BJ (cell line): ENCODE measurements at regions not wholly inside any gene's neighbourhood (a gene's known extent, or its start where the extent isn't known, plus 50 kb on each side); places are given as distances from the start of the nearest gene placed in this dataset.

Source experiments
- CTCF ChIA-PET: fragments of 350-600 bp; formaldehyde crosslinking; extraction: SDS; loops from one replicate; lab custom pipeline; 2021; ENCODE audit warnings: antibody characterized with exemption, inconsistent platforms; lab: Yijun Ruan, JAX
- POLR2A ChIA-PET: fragments of 300-600 bp; sonication (Branson Sonifier 250); formaldehyde crosslinking; extraction: SDS; loops from one replicate; lab custom pipeline; 2021; ENCODE audit warnings: antibody characterized with exemption; lab: Charles Lee
- DNase-seq: peaks from one replicate; pipeline ENCODE4 v3.0.0-alpha.2; 2011; ENCODE audit warnings: low read depth
- H3K27me3 ChIP-seq: 2 replicates; pipeline ENCODE4 v1.6.0; 2011; ENCODE audit warnings: low read length; ENCODE audit not compliant: control insufficient read depth, insufficient read depth
- H3K36me3 ChIP-seq: 2 replicates; pipeline ENCODE4 v1.5.1; 2011; ENCODE audit warnings: low read length; ENCODE audit not compliant: control insufficient read depth, insufficient read depth
- H3K4me3 ChIP-seq: 2 replicates; pipeline ENCODE4 v1.5.1; 2011; ENCODE audit warnings: low read depth, mild to moderate bottlenecking, control low read depth, low read length
- CTCF ChIP-seq: IDR thresholded peaks from 2 replicates; pipeline ENCODE4 v1.5.1; 2011; ENCODE audit warnings: low read depth, mild to moderate bottlenecking, control low read depth, inconsistent platforms, low read length, moderate library complexity; ENCODE audit not compliant: insufficient read depth

DNA sequence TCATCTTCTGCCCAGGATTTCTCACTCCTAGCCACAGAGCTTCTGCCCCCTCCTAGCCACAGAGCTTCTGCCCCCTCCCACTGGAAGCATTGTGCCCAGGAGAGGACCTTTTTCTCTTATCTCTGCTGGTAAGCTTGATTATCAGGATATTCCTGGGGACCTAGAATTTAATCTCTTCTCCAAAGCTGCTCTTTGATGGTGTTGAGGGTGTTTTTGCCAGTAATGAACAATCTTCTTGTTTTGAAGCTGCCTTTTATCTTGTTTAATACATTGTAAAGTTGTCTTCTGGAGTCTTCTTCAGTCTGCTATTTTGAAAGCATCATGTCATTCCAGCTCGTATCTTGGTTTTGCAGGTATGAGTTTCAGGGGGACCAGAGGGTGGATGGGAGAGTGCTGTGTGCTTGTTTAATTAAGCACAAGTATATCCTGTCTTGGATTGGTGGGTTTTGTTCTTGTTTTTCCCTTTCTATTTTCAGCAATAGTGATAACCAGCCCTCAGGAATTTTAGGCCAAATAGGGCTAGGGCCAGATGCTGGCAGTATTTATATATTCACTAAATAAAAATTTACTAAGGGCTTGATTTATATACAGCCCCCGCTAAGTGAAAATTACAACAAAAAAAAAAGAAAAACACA, 214.0 kb upstream of the DMRT1 start:
- ChIA-PET CTCF (interaction anchor here (1.1 to 1.3 kb wide), 2 partner anchors 56 to 70 kb away, joined by 3 read pairs; no protein-coding TSS in a partner anchor), POLR2A (no interaction called here)
- no peak for TF ChIP-seq CTCF
- no peaks in the 10 kb centered on the region for H3K27me3 ChIP-seq
- H3K4me3 ChIP-seq = no peak overlapping the region
- no peak for DNase-seq
- no peaks in the 10 kb centered on the region for H3K36me3 ChIP-seq

- DNase-seq = no peak
- Histone ChIP-seq H3K4me3 (no peak overlapping the region), H3K27me3 (no peaks in the 10 kb centered on the region), H3K36me3 (no peaks in the 10 kb centered on the region)
- TF ChIP-seq CTCF = no peak
- ChIA-PET POLR2A (no interaction called here), CTCF (no interaction called here)
Observed at GRCh38 chr9:629146-629545, 212.4 kb upstream of the DMRT1 start.

DNA sequence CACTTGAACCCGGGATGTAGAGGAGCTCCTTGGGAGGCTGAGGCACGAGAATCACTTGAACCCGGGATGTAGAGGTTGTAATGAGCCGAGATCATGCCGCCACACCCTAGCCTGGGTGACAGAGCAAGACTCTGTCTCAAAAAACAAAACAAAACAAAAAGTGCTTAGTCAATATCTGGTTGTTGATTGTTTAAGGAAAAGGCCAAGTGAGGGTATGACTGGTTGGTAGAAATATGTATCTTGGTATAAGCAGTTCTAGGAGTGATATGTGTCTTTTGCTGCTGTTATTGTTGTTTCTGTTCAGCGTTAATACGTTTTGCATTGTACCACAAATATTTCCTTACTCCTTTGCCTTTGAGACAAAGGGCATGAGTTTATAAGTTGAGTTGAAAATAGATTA, 210.7 kb upstream of the DMRT1 start:
- POLR2A ChIA-PET = no interaction called here
- H3K27me3 ChIP-seq = no peaks in the 10 kb centered on the region
- H3K4me3 ChIP-seq = no peak overlapping the region
- CTCF ChIA-PET = no interaction called here
- no peak for TF ChIP-seq CTCF
- no peaks in the 10 kb centered on the region for H3K36me3 ChIP-seq
- DNase-seq = no peak

DNA sequence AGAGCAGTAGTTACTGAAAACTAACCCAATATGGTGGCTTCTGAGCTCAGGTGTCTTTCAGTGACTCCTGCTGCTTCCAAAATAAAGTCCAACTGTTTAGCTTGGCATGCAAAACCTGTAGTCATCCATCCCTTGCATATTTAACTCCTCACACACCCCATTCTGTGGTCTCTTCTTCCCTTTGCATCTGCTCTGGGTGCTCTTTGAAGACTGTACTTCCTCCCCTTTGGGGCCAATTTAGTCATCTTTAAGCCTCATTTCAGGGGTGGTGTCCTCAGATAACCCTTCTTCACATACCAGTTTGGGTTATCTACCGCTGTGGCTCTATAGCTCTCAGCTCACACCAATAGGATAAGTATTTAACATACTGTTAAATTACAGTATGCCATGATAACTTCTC, 209.9 kb upstream of the DMRT1 start:
- Histone ChIP-seq H3K27me3 (no peaks in the 10 kb centered on the region), H3K4me3 (no peak overlapping the region), H3K36me3 (no peaks in the 10 kb centered on the region)
- no peak for DNase-seq
- ChIA-PET CTCF (interaction anchor here (0.9 kb wide), 1 partner anchor 62 kb away, joined by 3 read pairs; no protein-coding TSS in a partner anchor), POLR2A (no interaction called here)
- TF ChIP-seq CTCF = no peak

GRCh38 chr9:633461-633860, 208.0 kb upstream of the DMRT1 start:
- ChIA-PET POLR2A (no interaction called here), CTCF (interaction anchor here (0.6 kb wide), 1 partner anchor 371 kb away, joined by 3 read pairs; no protein-coding TSS in a partner anchor)
- Histone ChIP-seq H3K36me3 (no peaks in the 10 kb centered on the region), H3K27me3 (no peaks in the 10 kb centered on the region), H3K4me3 (no peak overlapping the region)
- TF ChIP-seq CTCF = no peak
- DNase-seq = no peak
